NCI-H82 (cell line): ENCODE measurements at regions not wholly inside any gene's neighbourhood (a gene's known extent, or its start where the extent isn't known, plus 50 kb on each side); places are given as distances from the start of the nearest gene placed in this dataset.
"Not testable (repeated sequence)": the region's sequence is repeated elsewhere in the genome, so short reads cannot be mapped to it uniquely, and the experiment has no call there.

Experiments
- DNase-seq: peaks from one replicate; lab custom pipeline; 2025; lab: John Stamatoyannopoulos, UW

GRCh38 chr20:29427201-29428060 is 1830.0 kb upstream of the DEFB115 start:
- peak; percentile 70 for DNase-seq

DNA sequence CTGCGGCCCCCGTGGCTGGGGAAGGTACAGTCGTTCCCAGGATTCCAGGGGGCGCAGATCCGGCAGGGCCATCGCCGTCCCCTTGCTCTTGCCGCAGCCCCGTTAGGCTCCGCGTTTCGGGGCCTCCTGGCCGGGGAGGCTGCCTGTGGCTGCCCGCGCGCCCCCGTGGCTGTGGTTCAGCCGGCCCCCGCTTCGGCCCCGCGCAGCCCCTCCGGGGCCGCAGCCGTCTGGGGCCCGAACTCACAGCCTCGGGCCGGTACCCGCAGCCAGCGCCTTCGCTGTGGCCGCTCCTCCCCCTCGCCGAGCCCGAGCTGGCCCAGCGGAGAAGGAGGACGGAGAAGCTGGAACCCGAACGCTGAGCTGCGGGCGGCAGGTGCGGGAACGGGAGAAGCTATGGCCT is 1826.9 kb upstream of the DEFB115 start:
- peak; percentile 9 for DNase-seq

GRCh38 chr20:29440721-29441120 is 1816.7 kb upstream of the DEFB115 start:
- peak; percentile 74 for DNase-seq

DNA sequence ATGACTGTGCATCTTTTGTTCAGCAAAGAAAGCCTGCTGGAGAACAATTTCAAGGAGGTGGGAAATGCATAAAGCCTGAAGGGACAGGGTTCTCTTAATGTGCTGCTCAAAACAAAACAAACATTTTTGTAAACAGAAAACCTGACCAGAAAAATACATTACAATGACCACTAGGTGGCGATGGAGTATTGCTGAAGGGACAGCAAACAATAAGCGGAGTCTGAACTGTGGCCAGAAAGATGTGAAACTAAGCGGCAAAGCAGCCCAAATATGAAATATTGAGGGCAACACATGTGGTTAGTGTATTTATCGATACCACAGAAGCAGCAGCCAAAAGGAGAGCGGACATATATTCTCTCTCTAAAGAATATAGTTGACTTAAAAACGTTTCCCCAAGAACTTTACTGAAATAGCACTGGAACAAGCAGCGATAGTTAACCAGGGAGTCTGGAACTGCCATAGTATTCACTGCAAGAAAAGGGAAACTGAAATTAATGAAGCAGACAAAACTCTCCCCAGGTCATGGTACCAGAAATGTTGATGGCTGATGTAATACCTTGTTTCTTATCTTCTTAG is 1814.2 kb upstream of the DEFB115 start:
- peak; percentile 76 for DNase-seq

- no peak for DNase-seq
Measured at GRCh38 chr20:29443819-29444218, 1813.6 kb upstream of the DEFB115 start.

- DNase-seq = peak; percentile 97
Measured at GRCh38 chr20:29445050-29445907, 1812.2 kb upstream of the DEFB115 start.

DNA sequence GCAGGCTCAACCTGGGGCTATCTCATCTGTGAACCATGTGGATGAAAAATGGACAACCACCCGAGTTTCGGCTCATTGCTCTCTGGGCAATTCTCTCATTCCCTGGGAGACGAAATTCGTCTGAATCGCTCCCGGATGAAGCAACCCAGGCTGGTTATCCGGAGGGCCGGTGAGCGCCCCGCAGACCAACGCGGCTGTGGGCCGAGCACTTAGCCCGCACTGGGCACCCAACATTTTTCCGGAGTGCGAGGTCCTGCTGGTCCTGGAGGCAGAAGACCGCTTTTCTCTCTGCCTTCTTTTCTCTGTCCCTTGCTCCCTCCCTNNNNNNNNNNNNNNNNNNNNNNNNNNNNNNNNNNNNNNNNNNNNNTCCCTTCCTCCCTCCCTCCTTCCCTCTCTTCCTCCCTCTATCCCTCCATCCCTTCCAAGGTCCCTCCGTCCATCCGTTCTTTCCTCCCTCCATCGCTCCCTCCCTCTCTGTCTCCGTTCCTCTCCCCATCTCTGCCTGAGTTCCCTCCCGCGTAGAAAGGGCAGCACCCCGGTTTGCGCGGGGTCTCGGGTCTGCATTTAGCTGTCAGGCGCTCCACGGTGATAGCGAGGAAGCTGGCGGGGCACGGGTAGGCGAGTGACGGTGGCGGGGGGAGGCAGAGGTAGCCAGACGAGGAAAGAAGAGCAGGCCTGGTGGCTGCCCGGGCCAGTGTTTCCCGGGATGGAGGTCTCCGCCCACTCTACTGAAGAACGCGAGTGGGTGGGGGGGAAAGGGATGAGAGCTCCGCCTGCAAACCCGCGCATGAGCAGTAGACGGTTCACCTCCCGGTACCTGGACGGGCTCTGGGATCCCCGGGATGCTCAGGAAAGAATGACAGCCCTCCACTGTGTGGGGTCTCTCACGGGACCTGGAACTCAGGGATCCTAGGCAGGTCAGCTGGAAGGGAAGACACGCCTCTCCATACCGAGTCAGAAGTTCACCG is 1809.7 kb upstream of the DEFB115 start:
- not testable (repeated sequence) for DNase-seq

- no peak for DNase-seq
Measured at GRCh38 chr20:29448806-29449470, 1808.5 kb upstream of the DEFB115 start.

GRCh38 chr20:29452186-29452585 is 1805.3 kb upstream of the DEFB115 start:
- DNase-seq = no peak

- not testable (repeated sequence) for DNase-seq
Measured at GRCh38 chr20:29456987-29457693, 1800.3 kb upstream of the DEFB115 start.

- no peak for DNase-seq
Measured at GRCh38 chr20:29472606-29473005, 1784.9 kb upstream of the DEFB115 start.

DNA sequence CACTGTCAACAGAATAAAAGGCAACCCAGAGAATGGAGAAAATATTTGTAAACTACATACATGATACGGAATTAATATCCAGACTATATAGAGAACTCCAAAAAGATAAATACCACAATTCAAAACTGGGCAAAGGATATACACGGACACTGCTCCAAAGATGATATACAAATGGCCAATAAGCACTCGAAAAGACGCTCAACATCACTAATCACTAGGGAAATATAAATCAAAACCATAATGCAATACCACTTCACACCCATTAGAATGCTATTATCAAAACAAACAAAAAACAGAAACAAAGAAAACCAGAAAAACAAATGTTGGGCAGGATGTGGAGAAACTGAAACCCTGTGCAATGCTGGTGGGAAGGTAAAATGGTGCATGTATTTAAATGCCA is 1764.6 kb upstream of the DEFB115 start:
- not testable (repeated sequence) for DNase-seq

DNA sequence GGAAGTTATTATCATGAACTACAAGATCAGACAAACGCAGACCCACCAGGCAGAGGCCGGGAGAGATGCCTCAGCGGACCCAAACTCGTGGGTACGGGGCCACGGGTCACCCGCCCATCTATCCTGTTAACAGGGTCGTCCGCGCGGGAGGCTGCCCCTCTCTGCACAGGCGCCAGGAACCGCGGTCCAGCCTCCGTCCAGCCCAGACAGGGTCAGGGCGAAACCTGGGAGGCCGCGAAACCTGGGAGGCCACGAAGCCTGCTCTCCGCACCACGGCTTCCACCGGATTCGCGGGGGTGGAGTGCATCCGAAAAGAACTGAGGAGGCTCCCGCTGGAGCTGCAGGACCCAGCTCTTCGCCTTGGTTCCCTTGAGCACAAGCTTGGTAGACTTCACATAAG is 1760.7 kb upstream of the DEFB115 start:
- DNase-seq = peak; percentile 32

GRCh38 chr20:29497261-29497671 is 1760.2 kb upstream of the DEFB115 start:
- DNase-seq = peak; percentile 99

- DNase-seq = peak; percentile 34
Measured at GRCh38 chr20:29497684-29498083, 1759.8 kb upstream of the DEFB115 start.

GRCh38 chr20:29500738-29501137 is 1756.7 kb upstream of the DEFB115 start:
- DNase-seq = peak; percentile 8

- not testable (repeated sequence) for DNase-seq
Measured at GRCh38 chr20:29514634-29515033, 1742.8 kb upstream of the DEFB115 start.

GRCh38 chr20:29516847-29517246 is 1740.6 kb upstream of the DEFB115 start:
- not testable (repeated sequence) for DNase-seq

DNA sequence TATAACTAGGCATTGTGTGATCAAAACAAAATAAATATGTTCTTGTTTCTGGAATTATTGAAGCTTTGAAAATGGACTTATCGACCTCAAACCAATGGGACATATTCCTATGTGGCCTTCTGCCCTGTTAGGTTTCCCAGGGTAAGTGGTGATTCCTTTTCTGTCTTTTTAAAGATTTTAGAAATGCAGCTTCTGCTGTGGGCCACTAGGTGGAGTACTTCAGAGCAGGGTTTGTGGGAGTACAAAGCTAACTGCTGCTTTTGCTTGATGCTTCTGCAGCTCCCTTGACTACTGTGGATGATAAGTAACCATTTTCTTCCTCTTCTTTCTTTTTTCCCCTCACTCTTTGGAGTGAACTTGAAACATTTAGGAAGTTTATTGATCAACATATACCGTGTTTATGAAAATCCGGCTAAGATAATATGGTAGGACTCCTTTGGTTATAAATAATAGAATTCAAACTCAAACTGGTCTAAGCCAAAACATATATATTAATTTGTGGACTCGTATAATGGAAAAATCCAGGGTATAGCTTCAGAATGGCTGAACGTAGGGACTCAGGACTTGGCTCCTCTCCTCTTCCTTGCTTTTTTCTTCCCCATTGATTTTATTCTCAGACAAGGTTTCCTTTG is 1737.7 kb upstream of the DEFB115 start:
- DNase-seq = peak; percentile 14
